ENCODE measurements at regions not wholly inside any gene's neighbourhood (a gene's known extent, or its start where the extent isn't known, plus 50 kb on each side); places are given as distances from the start of the nearest gene placed in this dataset.

DNA sequence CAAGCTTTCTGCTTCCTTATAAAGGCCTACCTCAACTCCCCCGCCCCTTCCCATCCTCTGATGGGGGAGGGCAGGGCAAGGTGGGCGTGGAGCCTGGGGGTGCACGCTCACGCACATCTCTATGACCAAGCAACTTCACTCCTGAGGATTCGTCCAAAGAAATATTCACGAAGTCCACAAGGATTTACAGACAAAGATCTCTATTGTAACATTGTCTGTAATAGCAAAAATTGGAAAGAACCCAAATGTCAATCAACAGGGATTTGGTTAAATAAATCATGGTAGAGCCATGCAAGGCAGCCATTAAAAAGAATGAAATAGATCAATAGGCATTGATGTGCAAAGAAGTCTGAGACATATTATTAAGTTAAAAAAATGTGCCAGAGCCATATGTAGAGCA lies 130.4 kb upstream of the AFDN start:
- no peak for TF ChIP-seq POLR2AphosphoS5 (IDR thresholded peaks at IDR 0.05; ENCODE audit: low read depth, low read length)
- no peak for TF ChIP-seq POLR2A (IDR thresholded peaks at IDR 0.05; ENCODE audit: low read depth, low read length)
